H9 (cell line): ENCODE measurements at regions not wholly inside any gene's neighbourhood (a gene's known extent, or its start where the extent isn't known, plus 50 kb on each side); places are given as distances from the start of the nearest gene placed in this dataset.

Experiments used
- DNase-seq: peaks from one replicate; pipeline ENCODE4 v3.0.0-alpha.2; 2017
- H2AFZ ChIP-seq: one replicate; pipeline ENCODE4 v1.6.1; 2013; ENCODE audit warnings: mild to moderate bottlenecking, low read length, control low read depth, moderate library complexity
- H2AK5ac ChIP-seq: 2 replicates; pipeline ENCODE4 v1.6.1; 2013; ENCODE audit warnings: low read length, control low read depth, mixed read lengths; ENCODE audit not compliant: insufficient read length
- H2BK120ac ChIP-seq: one replicate; pipeline ENCODE4 v1.6.1; 2013; ENCODE audit warnings: low read depth, mild to moderate bottlenecking, low read length, control low read depth, inconsistent platforms; ENCODE audit not compliant: poor library complexity, severe bottlenecking
- H2BK12ac ChIP-seq: 2 replicates; pipeline ENCODE4 v1.6.1; 2013; ENCODE audit warnings: low read length, control low read depth, mixed read lengths, low read depth; ENCODE audit not compliant: insufficient read length
- H2BK15ac ChIP-seq: 2 replicates; pipeline ENCODE4 v1.6.1; 2013; ENCODE audit warnings: low read depth, low read length, control low read depth
- H2BK20ac ChIP-seq: one replicate; pipeline ENCODE4 v1.6.1; 2013; ENCODE audit warnings: low read depth, mild to moderate bottlenecking, low read length, control low read depth, inconsistent platforms; ENCODE audit not compliant: poor library complexity, severe bottlenecking
- H2BK5ac ChIP-seq: 2 replicates; pipeline ENCODE4 v1.6.1; 2013; ENCODE audit warnings: low read length, control low read depth, mixed read lengths; ENCODE audit not compliant: insufficient read length
- H3K14ac ChIP-seq: 2 replicates; pipeline ENCODE4 v1.6.1; 2013; ENCODE audit warnings: low read length, control low read depth; ENCODE audit not compliant: insufficient read depth
- H3K18ac ChIP-seq: 2 replicates; pipeline ENCODE4 v1.6.1; 2013; ENCODE audit warnings: low read depth, mild to moderate bottlenecking, mixed read lengths, low read length, control low read depth; ENCODE audit not compliant: insufficient read length
- H3K23ac ChIP-seq: 2 replicates; pipeline ENCODE4 v1.6.1; 2013; ENCODE audit warnings: low read length, control low read depth, mixed read lengths, low read depth; ENCODE audit not compliant: insufficient read length
- H3K23me2 ChIP-seq: 2 replicates; pipeline ENCODE4 v1.6.1; 2013; ENCODE audit warnings: low read depth, mild to moderate bottlenecking, mixed read lengths, low read length, control low read depth; ENCODE audit not compliant: insufficient read length, poor library complexity, severe bottlenecking
- H3K27ac ChIP-seq: 2 replicates; pipeline ENCODE4 v1.5.1; 2013; ENCODE audit warnings: low read length, control low read depth, mixed read lengths, low read depth; ENCODE audit not compliant: insufficient read length
- H3K27me3 ChIP-seq: 2 replicates; pipeline ENCODE4 v1.6.1; 2013; ENCODE audit warnings: low read length, control low read depth, inconsistent platforms; ENCODE audit not compliant: insufficient read depth
- H3K4ac ChIP-seq: 2 replicates; pipeline ENCODE4 v1.6.1; 2013; ENCODE audit warnings: low read depth, mild to moderate bottlenecking, control low read depth, inconsistent platforms, low read length, moderate library complexity
- H3K4me1 ChIP-seq: 2 replicates; pipeline ENCODE4 v1.6.1; 2013; ENCODE audit warnings: low read length, control low read depth, inconsistent platforms; ENCODE audit not compliant: insufficient read depth
- H3K4me2 ChIP-seq: 2 replicates; pipeline ENCODE4 v1.6.1; 2013; ENCODE audit warnings: low read length, control low read depth, mixed read lengths; ENCODE audit not compliant: insufficient read length, insufficient read depth
- H3K56ac ChIP-seq: 2 replicates; pipeline ENCODE4 v1.6.1; 2013; ENCODE audit warnings: low read depth, mild to moderate bottlenecking, mixed read lengths, low read length, control low read depth; ENCODE audit not compliant: insufficient read length
- H3K79me1 ChIP-seq: 2 replicates; pipeline ENCODE4 v1.6.1; 2013; ENCODE audit warnings: low read depth, mild to moderate bottlenecking, moderate library complexity, low read length, control low read depth, inconsistent platforms; ENCODE audit not compliant: insufficient read depth, poor library complexity, severe bottlenecking
- H3K79me2 ChIP-seq: 2 replicates; pipeline ENCODE4 v1.6.1; 2013; ENCODE audit warnings: low read length, control low read depth, inconsistent platforms; ENCODE audit not compliant: insufficient read depth
- H3K9ac ChIP-seq: 2 replicates; pipeline ENCODE4 v1.6.1; 2013; ENCODE audit warnings: low read length, control low read depth, mixed read lengths; ENCODE audit not compliant: insufficient read length; ENCODE audit errors: extremely low read depth
- H3K9me3 ChIP-seq: one replicate; pipeline ENCODE4 v1.6.1; 2013; ENCODE audit warnings: low read depth, low read length, inconsistent platforms; ENCODE audit not compliant: control insufficient read depth
- H3T11ph ChIP-seq: one replicate; pipeline ENCODE4 v1.6.1; 2013; ENCODE audit warnings: mild to moderate bottlenecking, low read length, control low read depth, inconsistent platforms
- H4K20me1 ChIP-seq: one replicate; pipeline ENCODE4 v1.6.1; 2013; ENCODE audit not compliant: control insufficient read depth, insufficient read length, insufficient read depth
- H4K5ac ChIP-seq: 2 replicates; pipeline ENCODE4 v1.6.1; 2013; ENCODE audit warnings: low read depth, mild to moderate bottlenecking, mixed read lengths, low read length, control low read depth; ENCODE audit not compliant: insufficient read length
- H4K8ac ChIP-seq: replicated peaks from 2 replicates; pipeline ENCODE4 v1.6.1; 2013; ENCODE audit warnings: low read length, control low read depth, mixed read lengths, low read depth; ENCODE audit not compliant: insufficient read length
- H4K91ac ChIP-seq: 2 replicates; pipeline ENCODE4 v1.6.1; 2013; ENCODE audit warnings: low read depth, mild to moderate bottlenecking, moderate library complexity, mixed read lengths, low read length, control low read depth; ENCODE audit not compliant: insufficient read length
- H3K27ac Mint-ChIP-seq, 3 experiments: 2 replicates in 2 of 3; 3 replicates in 1 of 3; pipeline ENCODE4 v1.8.0; 2020 to 2021; ENCODE audit warnings: mixed read lengths in 3 of 3, mild to moderate bottlenecking in 1 of 3, moderate library complexity in 1 of 3
- H3K27me3 Mint-ChIP-seq: 2 replicates; pipeline ENCODE4 v1.8.0; 2021; ENCODE audit warnings: low read depth, mild to moderate bottlenecking, moderate library complexity, mixed read lengths
- H3K36me3 Mint-ChIP-seq, 3 experiments: 2 replicates in 2 of 3; 3 replicates in 1 of 3; pipeline ENCODE4 v1.8.0; 2020 to 2021; ENCODE audit warnings: low read depth in 3 of 3, mixed read lengths in 3 of 3; ENCODE audit not compliant: insufficient read depth in 1 of 3
- H3K4me1 Mint-ChIP-seq, 2 experiments: 2 replicates each; pipeline ENCODE4 v1.8.0; 2020; ENCODE audit warnings: mixed read lengths in 2 of 2
- H3K4me3 Mint-ChIP-seq, 2 experiments: 2 replicates in 1 of 2; 3 replicates in 1 of 2; pipeline ENCODE4 v1.8.0; 2020 to 2021; ENCODE audit warnings: mild to moderate bottlenecking in 2 of 2, mixed read lengths in 2 of 2, moderate library complexity in 1 of 2
- H3K9me3 Mint-ChIP-seq, 2 experiments: 2 replicates in 1 of 2; 3 replicates in 1 of 2; pipeline ENCODE4 v1.8.0; 2020; ENCODE audit warnings: mild to moderate bottlenecking in 2 of 2, mixed read lengths in 2 of 2, moderate library complexity in 1 of 2
- CTCF ChIP-seq: fragments of 200-600 bp; sonication (generic); conservative IDR thresholded peaks from 3 replicates; pipeline ENCODE4 v1.8.0; 2021; ENCODE audit warnings: antibody characterized with exemption, mild to moderate bottlenecking
- WGBS: extraction: QIAGEN DNeasy Blood & Tissue Kit; methylation state at CpG from one replicate; pipeline ENCODE4 v1.1.7; 2013; ENCODE audit warnings: missing lambda C conversion rate, low lambda C conversion rate, mixed read lengths; ENCODE audit not compliant: insufficient read length; ENCODE audit errors: extremely low coverage; 5-methylcytosine and 5-hydroxymethylcytosine counted together

- Mint-ChIP-seq H3K27ac (no peak overlapping the region), H3K27me3 (peaks cover 2% of the 10 kb centered on the region; the same call in 1 of the 2 replicates), H3K36me3 (no peaks in the 10 kb centered on the region), H3K4me1 (peaks cover 0 to 3% of the 10 kb centered on the region in 2 experiments; a peak in 2 of 4 replicates), H3K9me3 (peaks cover 0 to 4% of the 10 kb centered on the region in 2 experiments; a peak in 4 of 5 replicates), H3K4me3 (no peak overlapping the region)
- H3K4me1 ChIP-seq, result no peaks in the 10 kb centered on the region
- H3K27me3 ChIP-seq, result no peaks in the 10 kb centered on the region
- H2BK12ac ChIP-seq, result no peak overlapping the region
- no peaks in the 10 kb centered on the region for H3K79me1 ChIP-seq
- H2AFZ ChIP-seq, result no peak overlapping the region
- no peak overlapping the region for H4K91ac ChIP-seq
- no peaks in the 10 kb centered on the region for H3K23me2 ChIP-seq
- no peaks in the 10 kb centered on the region for H4K20me1 ChIP-seq
- no peak overlapping the region for H4K8ac ChIP-seq
- H3K14ac ChIP-seq, result no peak overlapping the region
- TF ChIP-seq CTCF, result no peak
- H3K9me3 ChIP-seq, result no peaks in the 10 kb centered on the region
- H2BK20ac ChIP-seq, result no peak overlapping the region
- no peak overlapping the region for H3K18ac ChIP-seq
- no peak overlapping the region for H2AK5ac ChIP-seq
- H3K79me2 ChIP-seq, result no peaks in the 10 kb centered on the region
- H2BK15ac ChIP-seq, result no peak overlapping the region
- no peak overlapping the region for H4K5ac ChIP-seq
- no CpG with 5 or more reads among the region's 33 CpGs for WGBS
- no peak overlapping the region for H3K56ac ChIP-seq
- H3K4me2 ChIP-seq, result no peak overlapping the region
- no peak overlapping the region for H3K4ac ChIP-seq
- no peak overlapping the region for H2BK5ac ChIP-seq
- no peak for DNase-seq
- no peak overlapping the region for H3K27ac ChIP-seq
- no peak overlapping the region for H3T11ph ChIP-seq
- H3K9ac ChIP-seq, result no peak overlapping the region
- no peak overlapping the region for H3K23ac ChIP-seq
- H2BK120ac ChIP-seq, result no peak overlapping the region
Measured at GRCh38 chr7:1325646-1326510, 93.2 kb downstream of the UNCX start.
